B cell (primary cell): ENCODE measurements at regions not wholly inside any gene's neighbourhood (a gene's known extent, or its start where the extent isn't known, plus 50 kb on each side); places are given as distances from the start of the nearest gene placed in this dataset.

Experiments used
- CTCF ChIP-seq: fragments of 200-600 bp; IDR thresholded peaks from one replicate; pipeline ENCODE4 v1.8.0; 2022; ENCODE audit warnings: antibody characterized with exemption, mild to moderate bottlenecking
- EZH2 ChIP-seq: IDR thresholded peaks from 2 replicates; pipeline ENCODE4 v1.6.1; 2012; ENCODE audit warnings: borderline replicate concordance, low read depth, mild to moderate bottlenecking, moderate library complexity, low read length; ENCODE audit not compliant: insufficient read depth, poor library complexity, severe bottlenecking

- TF ChIP-seq CTCF (no peak), EZH2 (no peak)
Observed at GRCh38 chr6:119493980-119494379, 144.4 kb upstream of the MAN1A1 start.
